HL-60 (cell line): ENCODE measurements at regions not wholly inside any gene's neighbourhood (a gene's known extent, or its start where the extent isn't known, plus 50 kb on each side); places are given as distances from the start of the nearest gene placed in this dataset.

Source experiments
- CTCF ChIP-seq: IDR thresholded peaks from one replicate; pipeline ENCODE4 v1.5.1; 2011; ENCODE audit warnings: low read length, control low read depth, inconsistent platforms; ENCODE audit not compliant: insufficient read depth
- POLR2AphosphoS5 ChIP-seq: IDR thresholded peaks from 2 replicates; pipeline ENCODE4 v1.6.1; 2012; ENCODE audit warnings: low read depth
- REST ChIP-seq: IDR thresholded peaks from 2 replicates; pipeline ENCODE4 v1.6.1; 2012; ENCODE audit warnings: low read depth; ENCODE audit not compliant: insufficient replicate concordance
- SPI1 ChIP-seq: IDR thresholded peaks from 2 replicates; pipeline ENCODE4 v1.6.1; 2012; ENCODE audit warnings: low read depth, mild to moderate bottlenecking, borderline replicate concordance

- TF ChIP-seq CTCF (no peak), REST (no peak), POLR2AphosphoS5 (no peak), SPI1 (no peak)
Observed at GRCh38 chr9:29793970-29794369, 2220.7 kb upstream of the C9orf72 start.
